ENCODE measurements at regions not wholly inside any gene's neighbourhood (a gene's known extent, or its start where the extent isn't known, plus 50 kb on each side); places are given as distances from the start of the nearest gene placed in this dataset.
"Not testable (repeated sequence)": the region's sequence is repeated elsewhere in the genome, so short reads cannot be mapped to it uniquely, and the experiment has no call there.

GRCh38 chr7:92904244-92905131 lies 68.1 kb upstream of the CDK6 start:
- Histone ChIP-seq H3K4me1 (ENCODE audit: insufficient read depth, poor library complexity, severe bottlenecking) (peaks cover 19% of the 10 kb centered on the region), H3K9me3 (ENCODE audit: severe bottlenecking) (peaks cover 3% of the 10 kb centered on the region), H3K27ac (ENCODE audit: poor library complexity, severe bottlenecking) (peak overlapping the region; percentile 93), H3K4me3 (ENCODE audit: severe bottlenecking) (no peak overlapping the region), H3K36me3 (ENCODE audit: low read depth) (no peaks in the 10 kb centered on the region), H3K27me3 (ENCODE audit: insufficient read depth, poor library complexity, severe bottlenecking) (no peaks in the 10 kb centered on the region)
- peak; percentile 7 for TF ChIP-seq CTCF (IDR thresholded peaks at IDR 0.05; ENCODE audit: poor library complexity, severe bottlenecking)
- DNase-seq (ENCODE audit: low spot score) (peak; percentile 93), ATAC-seq (ENCODE audit: low read depth) (peak; percentile 99)

- Histone ChIP-seq H3K27ac (ENCODE audit: poor library complexity, severe bottlenecking) (no peak overlapping the region), H3K36me3 (ENCODE audit: low read depth) (no peaks in the 10 kb centered on the region), H3K27me3 (ENCODE audit: insufficient read depth, poor library complexity, severe bottlenecking) (no peaks in the 10 kb centered on the region), H3K4me3 (ENCODE audit: severe bottlenecking) (no peak overlapping the region), H3K4me1 (ENCODE audit: insufficient read depth, poor library complexity, severe bottlenecking) (peaks cover 8% of the 10 kb centered on the region), H3K9me3 (ENCODE audit: severe bottlenecking) (peaks cover 3% of the 10 kb centered on the region)
- DNase-seq (ENCODE audit: low spot score) = no peak
- no peak for ATAC-seq (ENCODE audit: low read depth)
- no peak for TF ChIP-seq CTCF (IDR thresholded peaks at IDR 0.05; ENCODE audit: poor library complexity, severe bottlenecking)
Observed at GRCh38 chr7:92898798-92899197, 62.4 kb upstream of the CDK6 start.

- H3K9me3 ChIP-seq (ENCODE audit: severe bottlenecking); H3K36me3 ChIP-seq (ENCODE audit: low read depth); DNase-seq (ENCODE audit: low spot score); H3K4me3 ChIP-seq (ENCODE audit: severe bottlenecking); H3K27ac ChIP-seq (ENCODE audit: poor library complexity, severe bottlenecking); H3K27me3 ChIP-seq (ENCODE audit: insufficient read depth, poor library complexity, severe bottlenecking); ATAC-seq (ENCODE audit: low read depth); H3K4me1 ChIP-seq (ENCODE audit: insufficient read depth, poor library complexity, severe bottlenecking): not testable (repeated sequence)
Observed at GRCh38 chr7:92894857-92895256, 58.5 kb upstream of the CDK6 start.

GRCh38 chr7:92889081-92889480 lies 52.7 kb upstream of the CDK6 start:
- H3K4me3 ChIP-seq (ENCODE audit: severe bottlenecking) = no peak overlapping the region

More at GRCh38 chr7:92889081-92889480, 52.7 kb upstream of the CDK6 start:
- H3K4me1 ChIP-seq (ENCODE audit: insufficient read depth, poor library complexity, severe bottlenecking) = no peaks in the 10 kb centered on the region
- no peaks in the 10 kb centered on the region for H3K27me3 ChIP-seq (ENCODE audit: insufficient read depth, poor library complexity, severe bottlenecking)
- no peak overlapping the region for H3K27ac ChIP-seq (ENCODE audit: poor library complexity, severe bottlenecking)
- no peaks in the 10 kb centered on the region for H3K9me3 ChIP-seq (ENCODE audit: severe bottlenecking)
- no peak for ATAC-seq (ENCODE audit: low read depth)
- DNase-seq (ENCODE audit: low spot score) = no peak
- TF ChIP-seq CTCF (IDR thresholded peaks at IDR 0.05; ENCODE audit: poor library complexity, severe bottlenecking) = no peak
- no peaks in the 10 kb centered on the region for H3K36me3 ChIP-seq (ENCODE audit: low read depth)

Data from RWPE2 (cell line).